NCI-H774 (cell line): ENCODE measurements at regions not wholly inside any gene's neighbourhood (a gene's known extent, or its start where the extent isn't known, plus 50 kb on each side); places are given as distances from the start of the nearest gene placed in this dataset.

Experiments
- DNase-seq: peaks from one replicate; lab custom pipeline; 2025; lab: John Stamatoyannopoulos, UW

GRCh38 chr10:69740126-69740525, 61.6 kb upstream of the COL13A1 start:
- no peak for DNase-seq

GRCh38 chr10:69741252-69741651, 60.5 kb upstream of the COL13A1 start:
- no peak for DNase-seq

GRCh38 chr10:69741671-69742355, 59.9 kb upstream of the COL13A1 start:
- DNase-seq = no peak

GRCh38 chr10:69742356-69742695, 59.4 kb upstream of the COL13A1 start:
- no peak for DNase-seq

GRCh38 chr10:69742928-69743602, 58.6 kb upstream of the COL13A1 start:
- DNase-seq = no peak

- DNase-seq = no peak
Measured at GRCh38 chr10:69744971-69745370, 56.7 kb upstream of the COL13A1 start.

- no peak for DNase-seq
Measured at GRCh38 chr10:69745698-69746097, 56.0 kb upstream of the COL13A1 start.

GRCh38 chr10:69747179-69747578, 54.5 kb upstream of the COL13A1 start:
- DNase-seq = no peak

- DNase-seq = no peak
Measured at GRCh38 chr10:69748621-69749020, 53.1 kb upstream of the COL13A1 start.

- DNase-seq = no peak
Measured at GRCh38 chr10:69749178-69750010, 52.3 kb upstream of the COL13A1 start.

GRCh38 chr10:69750011-69750373, 51.7 kb upstream of the COL13A1 start:
- DNase-seq = no peak

GRCh38 chr10:69750725-69751124, 51.0 kb upstream of the COL13A1 start:
- no peak for DNase-seq

- no peak for DNase-seq
Measured at GRCh38 chr10:69751214-69751613, 50.5 kb upstream of the COL13A1 start.
